HCT116 (cell line): ENCODE measurements at regions not wholly inside any gene's neighbourhood (a gene's known extent, or its start where the extent isn't known, plus 50 kb on each side); places are given as distances from the start of the nearest gene placed in this dataset.

ENCODE experiments used
- ATAC-seq: fragments of 200-7000 bp; cut with Tn5 transposase; 2 replicates; pipeline ENCODE4 v1.9.1; 2020; ENCODE audit warnings: mild to moderate bottlenecking, moderate library complexity
- BruUV-seq: library from RNA; stranded (reverse); fragments of 400-500 nt; replicated peaks from 2 replicates; lab custom pipeline; 2021; lab: Mats Ljungman, UMichigan
- CTCF ChIA-PET: fragments of 300-600 bp; sonication (Branson Sonifier 250); formaldehyde crosslinking; loops from one replicate; lab custom pipeline; 2021; ENCODE audit warnings: antibody characterized with exemption; lab: Charles Lee
- POLR2A ChIA-PET: fragments of 300-600, 350-600 bp; sonication (Branson Sonifier 250); formaldehyde crosslinking; loops from one replicate; lab custom pipeline; 2021; ENCODE audit warnings: antibody characterized with exemption; lab: Charles Lee
- RAD21 ChIA-PET, 2 experiments: fragments of 300-600 bp; sonication (Branson Sonifier 250); formaldehyde crosslinking; loops; one replicate each; lab custom pipeline; 2023; ENCODE audit warnings: low total read pairs in 2 of 2; ENCODE audit not compliant: uncharacterized antibody in 2 of 2, unreplicated experiment in 2 of 2, low non-redundant PET in 1 of 2; lab: Charles Lee
- DNase-seq: peaks from one replicate; pipeline ENCODE4 v3.0.0-alpha.2; 2010; ENCODE audit warnings: low read depth, low spot score
- H2AFZ ChIP-seq: fragments of 200-600 bp; shearing (Covaris generic), sonication (generic); 2 replicates; pipeline ENCODE4 v1.6.1; 2017; ENCODE audit warnings: low read depth, mixed run types, mixed read lengths, antibody characterized with exemption, low read length; ENCODE audit not compliant: poor library complexity, severe bottlenecking
- H3K27ac ChIP-seq: 2 replicates; pipeline ENCODE4 v1.5.1; 2012; ENCODE audit warnings: low read depth, low read length
- H3K27me3 ChIP-seq: fragments of 200-600 bp; sonication (generic); 2 replicates; pipeline ENCODE4 v1.6.1; 2016; ENCODE audit warnings: mixed run types, low read length, mixed read lengths; ENCODE audit not compliant: insufficient read depth
- H3K36me3 ChIP-seq, 2 experiments: fragments of 200-500 bp in 1 of 2; fragments of 200-600 bp in 1 of 2; sonication (Bioruptor generic) in 1 of 2; sonication (generic) in 1 of 2; 2 replicates each; pipeline versions ENCODE4 v1.5.1 to v1.6.1; 2014 to 2016; ENCODE audit warnings: low read length in 2 of 2, inconsistent platforms in 1 of 2, mixed read lengths in 1 of 2, mixed run types in 1 of 2; ENCODE audit not compliant: insufficient read depth in 2 of 2, control insufficient read depth in 1 of 2
- H3K4me1 ChIP-seq, 2 experiments: fragments of 200-600 bp in 1 of 2; sonication (generic) in 1 of 2; 2 replicates each; pipeline versions ENCODE4 v1.5.1 to v1.6.1; 2012 to 2017; ENCODE audit warnings: low read length in 2 of 2, inconsistent platforms in 1 of 2, mild to moderate bottlenecking in 1 of 2, mixed read lengths in 1 of 2, mixed run types in 1 of 2, moderate library complexity in 1 of 2; ENCODE audit not compliant: insufficient read depth in 2 of 2, control insufficient read depth in 1 of 2
- H3K4me2 ChIP-seq: fragments of 200-600 bp; sonication (generic); 2 replicates; pipeline ENCODE4 v1.6.1; 2017; ENCODE audit warnings: mixed run types, low read length, mixed read lengths
- H3K4me3 ChIP-seq, 2 experiments: fragments of 200-600 bp in 1 of 2; sonication (generic) in 1 of 2; replicated peaks in 1 of 2; 2 replicates each; pipeline ENCODE4 v1.5.1; 2011 to 2016; ENCODE audit warnings: low read length in 2 of 2, control low read depth in 1 of 2, low read depth in 1 of 2, mild to moderate bottlenecking in 1 of 2, mixed read lengths in 1 of 2, mixed run types in 1 of 2
- H3K79me2 ChIP-seq: fragments of 200-600 bp; sonication (generic); 2 replicates; pipeline ENCODE4 v1.6.1; 2017; ENCODE audit warnings: mild to moderate bottlenecking, mixed run types, low read length, moderate library complexity, mixed read lengths; ENCODE audit not compliant: insufficient read depth
- H3K9ac ChIP-seq: fragments of 200-600 bp; sonication (generic); 2 replicates; pipeline ENCODE4 v1.6.1; 2016; ENCODE audit warnings: low read length, mixed read lengths
- H3K9me2 ChIP-seq: fragments of 200-600 bp; sonication (generic), shearing (Covaris generic); 2 replicates; pipeline ENCODE4 v1.6.1; 2017; ENCODE audit warnings: mixed run types, mild to moderate bottlenecking, moderate library complexity; ENCODE audit not compliant: insufficient read depth
- H3K9me3 ChIP-seq, 2 experiments: fragments of 200-500 bp in 1 of 2; fragments of 200-600 bp in 1 of 2; sonication (Bioruptor generic) in 1 of 2; sonication (generic) in 1 of 2; 2 replicates each; pipeline ENCODE4 v1.6.1; 2014 to 2017; ENCODE audit warnings: low read length in 2 of 2, mixed read lengths in 2 of 2, inconsistent platforms in 1 of 2, low read depth in 1 of 2, mild to moderate bottlenecking in 1 of 2, mixed run types in 1 of 2, moderate library complexity in 1 of 2; ENCODE audit not compliant: control insufficient read depth in 1 of 2, insufficient read depth in 1 of 2
- H4K20me1 ChIP-seq: fragments of 200-600 bp; sonication (generic), shearing (Covaris generic); 2 replicates; pipeline ENCODE4 v1.6.1; 2017; ENCODE audit warnings: mixed run types, mild to moderate bottlenecking, moderate library complexity; ENCODE audit not compliant: insufficient read depth
- ATF3 ChIP-seq: IDR thresholded peaks from 2 replicates; pipeline ENCODE4 v1.6.1; 2012
- CBX3 ChIP-seq: IDR thresholded peaks from 2 replicates; pipeline ENCODE4 v1.6.1; 2012; ENCODE audit warnings: low read depth
- CEBPB ChIP-seq: IDR thresholded peaks from 2 replicates; pipeline ENCODE4 v1.6.1; 2012; ENCODE audit warnings: low read depth
- CTCF ChIP-seq, 3 experiments: fragments of 200-600 bp in 1 of 3; sonication (generic) in 1 of 3; IDR thresholded peaks in 2 of 3; conservative IDR thresholded peaks in 1 of 3; 2 replicates each; pipeline ENCODE4 v1.5.1; 2012 to 2017; ENCODE audit warnings: low read depth in 2 of 3, low read length in 2 of 3, antibody characterized with exemption in 1 of 3, borderline replicate concordance in 1 of 3, control low read depth in 1 of 3, mild to moderate bottlenecking in 1 of 3, mixed read lengths in 1 of 3, mixed run types in 1 of 3, moderate library complexity in 1 of 3; ENCODE audit not compliant: insufficient read depth in 1 of 3
- EGR1 ChIP-seq: IDR thresholded peaks from 2 replicates; pipeline ENCODE4 v1.6.1; 2012; ENCODE audit warnings: low read depth
- ELF1 ChIP-seq: IDR thresholded peaks from 2 replicates; pipeline ENCODE4 v1.6.1; 2012; ENCODE audit warnings: low read depth, borderline replicate concordance
- EZH2 ChIP-seq: fragments of 200-600 bp; sonication (generic); IDR thresholded peaks from 2 replicates; pipeline ENCODE4 v1.6.1; 2017; ENCODE audit warnings: antibody characterized with exemption, mixed run types
- EZH2phosphoT487 ChIP-seq: fragments of 200-600 bp; IDR thresholded peaks from 2 replicates; pipeline ENCODE4 v1.6.1; 2018; ENCODE audit warnings: antibody characterized with exemption, borderline replicate concordance
- JUND ChIP-seq: IDR thresholded peaks from 2 replicates; pipeline ENCODE4 v1.6.1; 2012
- MAX ChIP-seq: IDR thresholded peaks from 2 replicates; pipeline ENCODE4 v1.6.1; 2012
- POLR2A ChIP-seq: IDR thresholded peaks from 2 replicates; pipeline ENCODE4 v1.7.0; 2011; ENCODE audit warnings: borderline replicate concordance; ENCODE audit not compliant: insufficient read depth, insufficient read length; ENCODE audit errors: extremely low read depth
- POLR2AphosphoS5 ChIP-seq: IDR thresholded peaks from 2 replicates; pipeline ENCODE4 v1.6.1; 2011; ENCODE audit warnings: mild to moderate bottlenecking, low read depth, low read length, moderate library complexity
- RAD21 ChIP-seq: IDR thresholded peaks from 2 replicates; pipeline ENCODE4 v1.6.1; 2012; ENCODE audit warnings: low read depth, mild to moderate bottlenecking
- REST ChIP-seq: IDR thresholded peaks from 2 replicates; pipeline ENCODE4 v1.6.1; 2012; ENCODE audit warnings: low read depth
- SIN3A ChIP-seq: IDR thresholded peaks from 2 replicates; pipeline ENCODE4 v1.6.1; 2012; ENCODE audit warnings: low read depth
- TCF7L2 ChIP-seq: IDR thresholded peaks from 2 replicates; pipeline ENCODE4 v1.7.0; 2011; ENCODE audit warnings: borderline replicate concordance, inconsistent platforms; ENCODE audit not compliant: insufficient read depth, insufficient read length; ENCODE audit errors: extremely low read depth
- ZBTB33 ChIP-seq: IDR thresholded peaks from 2 replicates; pipeline ENCODE4 v1.6.1; 2011; ENCODE audit warnings: mild to moderate bottlenecking, low read length, moderate library complexity; ENCODE audit not compliant: insufficient replicate concordance; ENCODE audit errors: extremely low read depth
- ZFX ChIP-seq: fragments of 450-650 bp; IDR thresholded peaks from 2 replicates; pipeline ENCODE4 v1.6.1; 2017
- ZNF274 ChIP-seq: fragments of 200-500 bp; sonication (Bioruptor generic); IDR thresholded peaks from 2 replicates; pipeline ENCODE4 v1.6.1; 2014; ENCODE audit warnings: mild to moderate bottlenecking, low read depth, low read length, inconsistent platforms
- intact Hi-C: fragments of 100-400 bp; cut with micrococcal nuclease; formaldehyde crosslinking; loops from 2 replicates; pipeline ENCODE4 v1.10.0; 2022

GRCh38 chr5:91638010-91638409 is 254.9 kb upstream of the ARRDC3 start:
- DNase-seq (no peak), ATAC-seq (no peak)
- BruUV-seq: no TSS peak
- no peaks in the 10 kb centered on the region for H3K9me2 ChIP-seq
- H3K27ac ChIP-seq: no peak overlapping the region
- H3K4me2 ChIP-seq: no peak overlapping the region
- TF ChIP-seq CBX3: no peak
- TF ChIP-seq EGR1: no peak
- no peak for TF ChIP-seq ZFX
- TF ChIP-seq SIN3A: no peak
- TF ChIP-seq EZH2phosphoT487: no peak
- TF ChIP-seq REST: no peak
- TF ChIP-seq TCF7L2: no peak
- TF ChIP-seq CEBPB: no peak
- TF ChIP-seq MAX: no peak
- TF ChIP-seq ELF1: no peak
- no peak for TF ChIP-seq POLR2A
- no peak for TF ChIP-seq CTCF (IDR thresholded peaks at IDR 0.05 in 2 of 3, conservative IDR thresholded peaks at IDR 0.05 in 1 of 3; ENCODE audit: borderline replicate concordance in 1 of 3, insufficient read depth in 1 of 3, low read depth in 2 of 3, low read length in 2 of 3)
- no peak for TF ChIP-seq JUND
- TF ChIP-seq ZBTB33: no peak
- no peak for TF ChIP-seq ATF3
- no peak for TF ChIP-seq ZNF274
- TF ChIP-seq RAD21: no peak
- no peak for TF ChIP-seq EZH2
- no peak for TF ChIP-seq POLR2AphosphoS5
- intact Hi-C loops: loop anchor here (5.0 kb wide), 1 partner anchor 136 kb away; no protein-coding TSS in a partner anchor
- no peak overlapping the region for H2AFZ ChIP-seq
- H3K27me3 ChIP-seq: no peaks in the 10 kb centered on the region
- no peaks in the 10 kb centered on the region for H3K79me2 ChIP-seq
- POLR2A ChIA-PET: no interaction called here
- CTCF ChIA-PET: no interaction called here
- H3K9ac ChIP-seq: no peak overlapping the region
- H3K4me1 ChIP-seq: no peaks in the 10 kb centered on the region
- no peaks in the 10 kb centered on the region for H3K36me3 ChIP-seq
- H3K4me3 ChIP-seq: no peak overlapping the region
- H4K20me1 ChIP-seq: no peaks in the 10 kb centered on the region
- RAD21 ChIA-PET: no interaction called here
- no peaks in the 10 kb centered on the region for H3K9me3 ChIP-seq
